GM18873 (cell line): ENCODE measurements at regions not wholly inside any gene's neighbourhood (a gene's known extent, or its start where the extent isn't known, plus 50 kb on each side); places are given as distances from the start of the nearest gene placed in this dataset.
"Not testable (repeated sequence)": the region's sequence is repeated elsewhere in the genome, so short reads cannot be mapped to it uniquely, and the experiment has no call there.

Experiments used
- ATAC-seq: cut with Tn5 transposase; IDR thresholded peaks from one replicate; pipeline ENCODE4 v1.9.1; 2021; ENCODE audit warnings: mild to moderate bottlenecking, moderate library complexity, moderate number of reproducible peaks; ENCODE audit not compliant: unreplicated experiment, low FRiP score

DNA sequence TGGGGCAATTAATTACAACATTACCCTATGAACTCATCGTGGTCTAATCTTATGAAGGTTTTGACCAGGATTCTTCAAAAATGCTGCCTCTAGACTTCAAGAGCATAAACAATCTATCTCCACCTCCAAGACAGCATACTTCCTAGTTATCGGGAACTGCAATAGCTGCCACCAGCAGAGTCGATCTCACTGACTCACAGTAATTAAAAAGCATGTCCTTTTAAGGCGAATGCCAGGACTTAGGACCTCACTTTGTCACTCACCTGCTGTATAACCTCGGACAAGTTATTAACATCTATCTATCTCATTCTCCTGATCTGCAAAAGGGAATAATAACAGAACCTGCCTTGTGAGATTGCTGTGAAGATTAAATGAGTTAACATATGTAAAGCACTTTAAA lies 666.0 kb upstream of the COBL start:
- ATAC-seq, result no peak

DNA sequence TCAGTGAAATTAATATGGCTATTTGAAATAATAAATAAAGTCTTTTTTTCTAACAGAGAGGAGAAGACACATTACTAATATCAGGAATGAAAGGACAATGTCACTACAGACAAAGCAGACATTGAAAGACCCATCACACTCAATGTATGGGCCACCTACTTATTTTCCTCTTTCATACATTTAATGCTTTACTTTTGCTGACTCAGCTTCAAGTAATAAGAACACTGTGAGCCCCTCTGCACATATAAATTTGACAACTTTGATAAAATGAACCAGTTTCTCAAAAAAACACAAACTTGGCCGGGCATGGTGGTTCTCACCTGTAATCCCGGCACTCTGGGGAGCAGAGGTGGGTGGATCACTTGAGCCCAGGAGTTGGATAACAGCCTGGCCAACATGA lies 664.2 kb upstream of the COBL start:
- ATAC-seq, result no peak

DNA sequence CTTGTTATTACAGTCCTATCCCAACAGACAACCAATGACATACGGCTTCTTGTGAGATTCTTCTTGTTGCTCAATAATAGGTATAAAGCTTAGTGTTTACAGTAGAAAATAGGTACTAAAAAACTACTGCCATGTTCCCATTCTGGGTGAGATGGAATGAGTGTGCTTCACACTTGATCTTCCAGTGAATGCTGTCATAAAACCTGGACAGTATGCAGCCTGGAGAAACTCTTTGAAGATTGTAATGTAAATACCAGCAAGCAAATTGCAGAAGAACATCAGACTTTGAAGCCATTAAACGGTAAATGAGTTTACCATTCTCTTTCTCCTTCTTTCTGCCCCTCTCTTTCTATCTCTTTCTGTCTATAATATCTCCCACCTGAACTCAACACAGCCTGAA lies 663.7 kb upstream of the COBL start:
- no peak for ATAC-seq

DNA sequence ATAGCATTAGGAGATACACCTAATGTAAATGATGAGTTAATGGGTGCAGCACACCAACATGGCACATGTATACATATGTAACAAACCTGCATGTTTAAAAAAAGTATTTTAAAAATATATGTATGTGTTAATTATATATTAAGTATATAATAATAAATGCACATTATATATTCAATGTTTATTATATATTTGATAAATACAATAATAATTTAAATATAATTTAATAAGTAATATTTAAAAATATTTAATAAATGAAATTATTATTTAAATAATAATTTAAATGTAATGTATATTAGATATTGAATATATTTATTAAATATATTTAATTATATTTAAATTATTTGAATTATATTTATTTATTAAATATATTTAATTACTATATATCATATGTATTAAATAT lies 661.3 kb upstream of the COBL start:
- no peak for ATAC-seq

DNA sequence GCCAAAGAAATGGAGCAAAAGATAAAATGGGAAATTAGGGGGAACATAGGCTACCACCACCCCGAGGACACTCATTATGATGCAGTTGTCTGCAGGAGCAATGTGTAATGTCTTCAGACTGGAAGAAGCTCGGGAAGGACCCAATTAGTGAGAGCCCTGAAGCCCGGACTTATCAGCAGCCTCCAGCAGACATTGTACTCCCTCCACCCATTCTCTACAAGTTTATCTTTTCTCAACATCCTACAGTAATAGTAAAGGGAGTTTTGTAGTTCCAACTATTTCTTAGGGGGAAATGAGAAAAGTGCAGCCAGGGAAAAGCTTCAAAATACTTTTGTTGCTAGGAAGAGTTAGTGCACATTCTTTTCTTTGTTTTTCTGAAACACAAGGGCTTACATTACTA lies 657.3 kb upstream of the COBL start:
- ATAC-seq, result no peak

DNA sequence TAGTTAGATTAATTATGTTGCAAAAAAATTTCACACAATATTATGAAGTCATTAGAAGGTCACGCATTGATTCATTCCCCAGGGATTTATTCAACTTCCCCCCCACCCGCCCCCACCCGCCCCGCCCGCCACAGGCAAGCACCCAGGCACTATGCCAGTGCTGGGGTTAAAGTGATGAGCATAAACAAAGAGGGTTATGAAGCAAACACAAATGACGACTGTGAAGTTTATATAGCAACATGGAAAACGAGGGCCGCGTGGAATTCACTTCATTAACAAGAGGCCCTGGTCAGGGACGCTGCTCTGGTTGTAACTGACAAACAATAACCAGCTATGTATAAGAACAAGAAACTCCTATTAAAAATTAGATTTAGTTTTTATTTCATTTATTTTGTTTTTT lies 656.5 kb upstream of the COBL start:
- ATAC-seq, result no peak

DNA sequence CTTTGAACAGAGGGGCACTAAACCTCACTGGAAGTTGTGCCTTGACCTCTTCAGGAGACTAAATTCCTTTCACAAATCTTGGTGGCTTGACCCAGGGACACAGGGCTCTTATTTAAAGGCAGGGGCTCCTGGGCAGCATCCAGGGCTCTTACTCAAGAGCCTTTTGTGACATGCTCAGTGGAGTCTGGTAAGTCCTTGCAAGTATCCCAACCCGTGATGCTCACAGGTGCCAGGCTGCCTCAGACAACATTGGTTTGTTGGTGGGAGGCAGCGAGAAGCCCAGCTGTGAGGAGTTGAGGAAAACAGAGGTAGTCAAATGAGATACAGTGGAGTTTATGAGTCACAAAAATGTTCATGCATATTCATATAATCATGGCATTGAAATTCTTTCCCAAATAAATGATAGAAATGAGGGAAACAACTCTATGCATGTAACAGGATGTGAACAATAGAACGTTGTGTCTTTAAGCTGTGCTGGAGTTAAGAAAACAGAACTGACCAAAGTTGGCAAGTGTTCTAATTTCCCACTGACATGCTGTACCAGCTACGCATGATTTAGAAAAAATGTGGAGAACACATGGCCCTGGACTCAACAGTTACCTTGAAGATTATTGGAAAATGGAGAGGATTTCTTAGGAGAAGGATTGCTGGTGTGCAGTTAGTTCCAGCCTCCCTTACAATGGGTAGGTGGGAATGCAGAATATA lies 654.5 kb upstream of the COBL start:
- no peak for ATAC-seq

DNA sequence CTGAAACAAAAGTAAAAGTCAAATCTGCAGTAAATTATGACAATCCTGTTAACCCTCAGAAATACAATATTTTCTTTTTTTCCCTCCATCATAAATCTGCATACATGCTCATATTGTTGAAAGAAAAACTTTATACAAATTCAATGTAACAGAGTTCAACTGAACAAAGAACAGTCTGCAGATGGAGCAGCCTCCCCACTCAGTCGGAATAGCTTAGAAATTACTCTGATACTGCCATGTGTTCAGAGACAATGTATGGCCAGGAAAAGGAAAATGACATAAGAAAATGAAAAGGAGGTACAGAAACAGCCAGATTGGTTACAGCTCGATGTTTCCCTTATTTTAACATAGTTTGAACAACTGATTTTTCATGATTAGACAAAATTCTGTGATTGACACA lies 651.9 kb upstream of the COBL start:
- ATAC-seq, result no peak

DNA sequence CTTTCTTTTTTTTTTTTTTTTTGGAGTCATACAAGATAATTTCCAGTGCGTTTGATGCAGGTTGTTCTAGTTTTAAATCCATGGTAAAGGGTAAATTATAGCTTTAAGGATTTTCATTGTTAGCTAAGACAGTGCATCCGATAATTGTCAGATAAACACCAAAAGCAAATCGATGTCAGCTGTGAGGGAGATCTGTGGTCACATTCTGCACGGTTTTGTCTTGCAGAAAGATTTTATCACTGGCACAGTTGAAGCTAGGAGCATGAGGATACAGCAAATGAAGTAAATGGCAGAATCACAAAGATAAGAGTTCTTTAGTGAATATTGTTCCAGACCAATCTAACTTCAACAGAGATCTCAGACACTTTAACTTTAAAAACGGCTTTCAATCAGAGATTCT lies 648.8 kb upstream of the COBL start:
- no peak for ATAC-seq

DNA sequence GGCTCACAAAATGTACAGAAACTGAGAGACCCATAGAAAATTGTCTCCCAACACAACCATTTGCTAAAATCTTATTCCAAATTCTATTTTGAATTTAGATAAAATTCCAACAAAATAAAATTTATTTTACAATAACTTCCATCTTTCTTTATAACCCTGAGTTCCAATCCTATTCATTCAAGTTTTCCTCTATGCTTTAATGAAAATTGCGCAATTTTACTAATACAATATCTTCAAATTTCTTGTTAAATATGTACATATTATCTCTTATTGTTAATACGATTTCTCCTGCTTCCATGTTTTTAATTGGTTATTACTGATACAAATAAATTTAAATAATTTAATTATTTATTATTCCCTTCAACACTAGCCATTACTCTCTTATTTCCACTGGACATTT lies 645.2 kb upstream of the COBL start:
- no peak for ATAC-seq

DNA sequence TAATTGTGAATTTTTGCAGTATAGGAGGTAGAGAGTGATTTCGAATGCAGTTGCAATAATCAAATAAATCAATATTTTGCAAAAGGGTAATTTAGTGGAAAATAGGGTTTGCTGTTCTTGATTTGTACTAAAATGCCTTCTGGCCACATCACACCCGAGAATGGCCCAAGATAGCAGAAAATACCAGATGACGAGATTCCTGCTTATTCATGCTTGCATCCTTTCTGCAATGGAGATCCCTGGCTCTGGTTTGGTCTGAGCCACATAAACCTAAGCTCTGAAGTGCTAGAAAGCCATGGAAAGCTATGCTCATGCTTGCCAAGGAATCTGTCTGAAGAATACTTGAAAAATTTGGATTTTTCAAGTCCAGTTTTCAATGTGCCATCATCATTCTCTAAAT lies 634.2 kb upstream of the COBL start:
- no peak for ATAC-seq

DNA sequence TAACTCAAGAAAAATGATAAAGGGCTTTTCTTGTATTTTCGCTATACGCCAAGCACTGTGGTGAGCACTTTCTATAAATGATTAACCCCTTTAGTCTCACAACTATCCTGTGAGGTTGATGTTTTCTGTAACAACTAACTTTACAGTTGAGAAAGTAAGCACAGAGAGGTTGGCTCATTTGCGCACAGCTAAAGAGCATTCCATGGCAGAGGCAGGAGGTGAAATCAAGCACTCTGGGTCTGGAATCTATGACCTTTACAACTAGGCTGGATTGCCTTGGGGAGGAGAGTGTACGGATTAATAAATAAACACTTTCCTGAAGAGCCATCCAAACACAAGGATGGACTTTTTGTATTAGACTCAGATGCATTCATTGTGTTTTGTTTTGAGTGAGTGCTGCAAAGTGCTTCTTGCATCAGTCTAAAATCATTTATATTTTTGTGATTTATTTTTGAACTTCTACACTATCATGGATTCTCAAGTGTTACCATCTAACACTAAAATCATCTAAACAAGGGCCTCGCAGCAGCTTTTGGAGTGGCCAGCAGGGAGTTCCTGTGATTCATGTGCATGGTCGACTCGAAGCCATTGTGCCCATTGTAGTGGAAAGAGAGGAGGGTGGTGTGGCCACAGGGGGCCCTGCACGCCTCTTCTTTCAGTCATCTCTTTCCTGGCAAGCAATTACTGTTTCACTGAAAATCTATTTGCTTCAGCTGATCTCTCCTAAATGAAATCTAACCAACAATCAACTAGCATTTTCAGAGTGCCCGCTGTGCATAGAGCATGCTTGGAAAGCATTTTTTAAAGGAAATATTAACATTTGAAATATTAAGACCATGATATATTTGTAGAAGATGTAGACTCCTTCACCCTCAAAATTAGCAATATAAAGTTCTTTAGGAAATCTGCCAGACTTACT lies 633.4 kb upstream of the COBL start:
- ATAC-seq, result no peak

DNA sequence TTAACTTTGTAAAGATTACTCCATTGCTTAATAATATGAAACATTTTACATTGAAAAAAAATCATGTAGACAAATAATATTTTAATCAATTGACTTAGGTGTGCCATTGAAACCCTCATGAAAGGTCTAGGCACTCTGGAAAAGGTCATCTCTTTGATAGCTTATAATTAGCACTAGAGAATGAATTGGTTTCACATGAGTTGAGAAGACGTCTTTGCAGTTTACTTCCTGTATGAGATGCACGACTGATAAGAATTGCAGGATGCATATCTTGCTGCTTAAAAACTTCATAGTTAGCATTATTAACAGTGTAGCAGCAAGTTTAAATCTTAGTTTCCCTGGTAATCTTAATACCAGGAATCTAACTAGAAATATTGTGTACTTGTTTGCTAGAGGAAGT lies 614.2 kb upstream of the COBL start:
- no peak for ATAC-seq

DNA sequence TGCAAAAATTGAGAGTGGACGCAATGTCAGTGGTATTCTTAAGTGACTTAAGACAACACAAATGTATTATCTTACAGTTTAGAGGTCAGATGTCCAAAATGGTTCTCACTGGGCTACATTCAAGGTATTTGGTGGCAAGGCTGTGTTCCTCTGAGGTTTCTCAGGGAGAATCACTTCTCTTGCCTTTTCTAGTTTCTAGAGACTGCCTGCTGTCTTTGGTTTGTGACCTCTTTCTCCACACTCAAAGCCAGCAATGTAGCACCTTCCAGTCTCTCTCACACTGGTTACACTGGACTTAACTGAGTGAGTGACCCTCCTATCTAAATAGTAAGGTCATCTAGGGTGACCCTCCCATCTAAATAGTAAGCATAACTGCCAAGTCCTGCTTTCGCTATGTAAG lies 613.2 kb upstream of the COBL start:
- no peak for ATAC-seq

DNA sequence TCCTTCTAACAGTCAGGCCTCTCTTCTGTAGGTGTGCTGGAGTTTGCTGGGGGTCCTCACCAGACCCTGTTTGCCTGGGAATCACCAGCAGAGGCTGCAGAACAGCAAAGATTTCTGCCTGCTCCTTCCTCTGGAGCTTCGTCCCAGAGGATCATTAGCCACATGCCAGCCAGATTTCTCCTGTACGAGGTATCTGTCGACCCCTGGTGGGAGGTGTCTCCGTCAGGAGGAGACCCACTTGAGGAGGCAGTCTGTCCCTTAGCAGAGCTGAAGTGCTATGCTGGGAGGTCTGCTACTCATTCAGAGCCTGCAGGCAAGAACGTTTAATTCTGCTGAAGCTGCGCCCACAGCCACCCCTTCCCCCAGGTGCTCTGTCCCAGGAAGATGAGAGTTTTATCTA lies 611.1 kb upstream of the COBL start:
- no peak for ATAC-seq

DNA sequence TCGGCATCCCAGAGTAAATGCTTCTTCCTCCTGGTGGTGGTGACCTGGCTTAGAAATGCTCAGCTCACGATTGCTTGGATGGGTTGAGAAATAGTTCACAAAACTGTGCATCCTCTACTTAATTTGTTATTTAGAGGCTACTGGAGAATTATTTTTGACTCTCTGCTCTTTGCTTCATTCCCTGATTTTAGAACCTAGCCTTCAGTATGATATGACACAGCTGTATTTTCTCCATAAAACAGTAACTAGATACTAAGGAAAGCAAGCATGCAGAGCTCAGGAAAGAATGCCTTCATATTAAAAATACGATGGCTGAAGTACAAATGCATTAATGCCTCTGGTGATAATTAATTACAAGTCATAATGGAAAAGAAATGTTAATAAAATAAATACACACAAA lies 602.0 kb upstream of the COBL start:
- ATAC-seq, result no peak

DNA sequence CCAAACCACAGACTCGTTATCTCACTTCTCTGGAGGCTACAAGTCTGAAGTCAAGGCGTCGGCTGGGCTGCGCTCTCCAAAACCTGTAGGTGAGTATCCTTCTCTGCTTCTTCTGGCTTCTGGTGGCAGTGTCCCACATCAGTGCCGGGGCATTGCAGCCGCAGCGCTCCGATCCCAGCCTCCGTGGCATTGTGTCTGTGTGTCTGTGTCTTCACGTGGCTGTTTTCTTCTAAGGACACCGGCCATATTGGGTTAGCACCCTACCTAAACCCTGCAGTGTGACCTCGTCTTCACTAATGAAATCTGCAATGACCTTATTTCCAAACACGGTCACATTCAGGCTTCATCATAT lies 584.9 kb upstream of the COBL start:
- ATAC-seq, result no peak

DNA sequence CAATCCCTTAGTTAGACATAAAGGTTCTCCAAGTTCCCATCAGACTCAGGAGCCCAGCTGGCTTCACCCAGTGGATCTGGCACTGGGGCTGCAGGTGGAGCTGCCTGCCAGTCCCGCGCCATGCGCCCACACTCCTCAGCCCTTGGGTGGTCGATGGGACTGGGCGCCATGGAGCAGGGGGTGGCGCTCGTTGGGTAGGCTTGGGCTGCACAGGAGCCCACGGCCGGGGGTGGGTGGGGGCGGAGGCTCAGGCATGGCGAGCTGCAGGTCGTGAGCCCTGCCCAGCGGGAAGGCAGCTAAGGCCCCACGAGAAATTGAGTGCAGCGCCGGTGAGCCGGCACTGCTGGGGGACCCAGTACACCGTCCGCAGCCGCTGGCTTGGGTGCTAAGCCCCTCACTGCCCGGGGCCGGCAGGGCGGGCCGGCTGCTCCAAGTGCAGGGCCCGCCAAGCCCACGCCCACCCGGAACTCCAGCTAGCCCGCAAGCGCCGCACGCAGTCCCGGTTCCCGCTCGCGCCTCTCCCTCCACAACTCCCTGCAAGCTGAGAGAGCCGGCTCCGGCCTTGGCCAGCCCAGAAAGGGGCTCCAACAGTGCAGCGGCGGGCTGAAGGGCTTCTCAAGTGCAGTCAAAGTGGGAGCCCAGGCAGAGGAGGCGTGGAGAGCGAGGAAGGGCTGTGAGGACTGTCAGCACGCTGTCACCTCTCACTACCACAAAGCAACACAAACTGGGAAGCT lies 584.3 kb upstream of the COBL start:
- ATAC-seq, result not testable (repeated sequence)

DNA sequence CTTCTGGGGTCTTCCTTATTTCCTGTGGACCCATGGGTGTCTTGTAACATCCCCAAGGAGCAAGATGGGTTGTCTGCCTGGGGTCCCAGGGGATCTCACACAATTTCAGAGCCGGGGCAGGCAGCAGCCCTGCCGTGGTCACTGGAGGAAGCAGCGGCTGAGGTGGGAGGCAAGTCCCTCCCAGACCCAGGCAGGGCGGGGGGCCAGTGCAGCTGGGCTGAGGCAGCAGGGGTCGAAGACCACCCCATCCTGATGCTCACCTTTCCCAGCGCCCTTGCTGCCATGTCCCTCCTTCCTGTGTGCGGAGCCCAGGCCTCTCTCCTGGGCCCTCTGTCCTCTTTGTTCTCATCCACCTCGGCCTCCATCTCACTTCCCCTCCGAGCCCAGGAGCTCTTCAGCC lies 583.0 kb upstream of the COBL start:
- no peak for ATAC-seq

DNA sequence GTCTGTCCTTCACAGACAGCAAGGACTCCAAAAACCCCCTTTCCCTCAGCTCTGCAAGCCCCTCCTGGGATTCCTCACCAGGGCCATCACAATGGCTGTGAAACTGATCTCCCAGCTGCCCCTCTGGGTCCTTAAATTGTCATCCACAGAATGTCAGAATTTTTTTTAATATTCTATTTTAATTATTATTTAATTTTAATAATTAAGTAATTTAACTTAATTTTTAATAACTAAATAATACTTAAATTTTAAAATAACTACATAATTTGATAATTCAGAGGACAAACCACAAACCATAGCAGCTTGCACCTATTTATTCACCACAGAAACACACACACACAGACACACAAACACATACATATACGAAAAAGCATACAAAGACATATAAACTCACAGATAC lies 565.8 kb upstream of the COBL start:
- ATAC-seq, result no peak

DNA sequence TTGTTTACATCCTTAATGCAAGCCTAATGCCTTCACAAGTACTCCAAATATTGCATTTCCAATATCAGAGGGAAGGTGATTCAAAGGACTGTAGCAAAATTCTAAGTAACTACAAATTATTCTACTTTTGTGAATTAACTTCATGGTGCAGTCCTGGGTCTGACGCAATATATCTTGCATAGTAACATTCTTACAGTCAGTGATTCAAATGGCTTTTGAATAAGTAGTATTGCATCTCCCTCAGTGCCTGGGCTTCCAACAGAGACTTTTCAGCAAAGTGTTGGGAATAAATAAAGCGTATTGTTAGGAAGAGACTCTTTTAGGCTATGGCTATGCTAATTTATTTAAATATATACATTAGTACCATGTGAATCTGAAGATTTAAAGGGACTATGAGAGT lies 564.7 kb upstream of the COBL start:
- no peak for ATAC-seq

DNA sequence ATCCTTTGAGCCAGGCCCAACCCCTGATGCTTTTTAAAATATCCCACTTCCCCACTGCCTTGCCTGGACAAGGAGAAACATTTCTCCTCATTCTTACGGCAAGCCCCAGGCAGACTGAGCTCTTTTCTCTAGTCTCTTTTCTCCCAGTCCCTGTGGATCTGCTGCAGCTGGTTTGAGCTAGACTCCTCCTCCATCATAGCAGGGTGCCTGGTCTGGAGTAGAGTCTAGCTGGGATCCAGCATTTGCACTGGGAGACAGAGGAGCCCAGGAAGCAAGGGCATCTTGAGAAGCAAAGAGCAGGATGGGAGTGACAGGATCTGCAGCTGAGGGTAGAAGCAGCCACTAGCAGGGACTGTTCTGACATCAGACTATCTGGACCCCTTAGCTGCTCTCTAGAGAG lies 562.3 kb upstream of the COBL start:
- ATAC-seq, result no peak
